Muscle of back (tissue), 3 donors: ENCODE measurements at regions not wholly inside any gene's neighbourhood (a gene's known extent, or its start where the extent isn't known, plus 50 kb on each side); places are given as distances from the start of the nearest gene placed in this dataset.
"Not testable (repeated sequence)": the region's sequence is repeated elsewhere in the genome, so short reads cannot be mapped to it uniquely, and the experiment has no call there.

Experiments
- DNase-seq, 3 donors: peaks; one replicate each; pipeline versions ENCODE4 v3.0.0 to v3.0.0-alpha.2; 2013

- no peak for DNase-seq
Observed at GRCh38 chr2:203631068-203631757, 75.2 kb upstream of the CD28 start.

- DNase-seq: no peak
Observed at GRCh38 chr2:203636588-203637470, 69.6 kb upstream of the CD28 start.

- no peak for DNase-seq
Observed at GRCh38 chr2:203637471-203638167, 68.8 kb upstream of the CD28 start.

GRCh38 chr2:203641865-203642264, 64.6 kb upstream of the CD28 start:
- DNase-seq: not testable (repeated sequence)

GRCh38 chr2:203642841-203643240, 63.6 kb upstream of the CD28 start:
- DNase-seq: not testable (repeated sequence)

GRCh38 chr2:203645831-203646230, 60.6 kb upstream of the CD28 start:
- no peak for DNase-seq

- no peak for DNase-seq
Observed at GRCh38 chr2:203646266-203646864, 60.1 kb upstream of the CD28 start.

- no peak for DNase-seq
Observed at GRCh38 chr2:203646961-203647360, 59.5 kb upstream of the CD28 start.

- no peak for DNase-seq
Observed at GRCh38 chr2:203647579-203647978, 58.9 kb upstream of the CD28 start.

GRCh38 chr2:203648273-203648672, 58.2 kb upstream of the CD28 start:
- DNase-seq: no peak

GRCh38 chr2:203649176-203649814, 57.1 kb upstream of the CD28 start:
- DNase-seq: no peak

- DNase-seq: peak in 2 of 3 donors; percentile 35 to 67
Observed at GRCh38 chr2:203650860-203651613, 55.4 kb upstream of the CD28 start.

GRCh38 chr2:203651621-203652020, 54.8 kb upstream of the CD28 start:
- no peak for DNase-seq

- DNase-seq: no peak
Observed at GRCh38 chr2:203654826-203655225, 51.6 kb upstream of the CD28 start.

- peak in 2 of 3 donors; percentile 28 to 61 for DNase-seq
Observed at GRCh38 chr2:203656522-203657287, 49.7 kb upstream of the CD28 start.
